HCT116 (cell line): ENCODE measurements at regions not wholly inside any gene's neighbourhood (a gene's known extent, or its start where the extent isn't known, plus 50 kb on each side); places are given as distances from the start of the nearest gene placed in this dataset.

Experiments
- ATAC-seq: fragments of 200-7000 bp; cut with Tn5 transposase; 2 replicates; pipeline ENCODE4 v1.9.1; 2020; ENCODE audit warnings: mild to moderate bottlenecking, moderate library complexity
- BruUV-seq: library from RNA; stranded (reverse); fragments of 400-500 nt; replicated peaks from 2 replicates; lab custom pipeline; 2021; lab: Mats Ljungman, UMichigan
- CTCF ChIA-PET: fragments of 300-600 bp; sonication (Branson Sonifier 250); formaldehyde crosslinking; loops from one replicate; lab custom pipeline; 2021; ENCODE audit warnings: antibody characterized with exemption; lab: Charles Lee
- POLR2A ChIA-PET: fragments of 300-600, 350-600 bp; sonication (Branson Sonifier 250); formaldehyde crosslinking; loops from one replicate; lab custom pipeline; 2021; ENCODE audit warnings: antibody characterized with exemption; lab: Charles Lee
- RAD21 ChIA-PET, 2 experiments: fragments of 300-600 bp; sonication (Branson Sonifier 250); formaldehyde crosslinking; loops; one replicate each; lab custom pipeline; 2023; ENCODE audit warnings: low total read pairs in 2 of 2; ENCODE audit not compliant: uncharacterized antibody in 2 of 2, unreplicated experiment in 2 of 2, low non-redundant PET in 1 of 2; lab: Charles Lee
- DNase-seq: peaks from one replicate; pipeline ENCODE4 v3.0.0-alpha.2; 2010; ENCODE audit warnings: low read depth, low spot score
- H2AFZ ChIP-seq: fragments of 200-600 bp; shearing (Covaris generic), sonication (generic); 2 replicates; pipeline ENCODE4 v1.6.1; 2017; ENCODE audit warnings: low read depth, mixed run types, mixed read lengths, antibody characterized with exemption, low read length; ENCODE audit not compliant: poor library complexity, severe bottlenecking
- H3K27ac ChIP-seq: 2 replicates; pipeline ENCODE4 v1.5.1; 2012; ENCODE audit warnings: low read depth, low read length
- H3K27me3 ChIP-seq: fragments of 200-600 bp; sonication (generic); 2 replicates; pipeline ENCODE4 v1.6.1; 2016; ENCODE audit warnings: mixed run types, low read length, mixed read lengths; ENCODE audit not compliant: insufficient read depth
- H3K36me3 ChIP-seq, 2 experiments: fragments of 200-500 bp in 1 of 2; fragments of 200-600 bp in 1 of 2; sonication (Bioruptor generic) in 1 of 2; sonication (generic) in 1 of 2; 2 replicates each; pipeline versions ENCODE4 v1.5.1 to v1.6.1; 2014 to 2016; ENCODE audit warnings: low read length in 2 of 2, inconsistent platforms in 1 of 2, mixed read lengths in 1 of 2, mixed run types in 1 of 2; ENCODE audit not compliant: insufficient read depth in 2 of 2, control insufficient read depth in 1 of 2
- H3K4me1 ChIP-seq, 2 experiments: fragments of 200-600 bp in 1 of 2; sonication (generic) in 1 of 2; 2 replicates each; pipeline versions ENCODE4 v1.5.1 to v1.6.1; 2012 to 2017; ENCODE audit warnings: low read length in 2 of 2, inconsistent platforms in 1 of 2, mild to moderate bottlenecking in 1 of 2, mixed read lengths in 1 of 2, mixed run types in 1 of 2, moderate library complexity in 1 of 2; ENCODE audit not compliant: insufficient read depth in 2 of 2, control insufficient read depth in 1 of 2
- H3K4me2 ChIP-seq: fragments of 200-600 bp; sonication (generic); 2 replicates; pipeline ENCODE4 v1.6.1; 2017; ENCODE audit warnings: mixed run types, low read length, mixed read lengths
- H3K4me3 ChIP-seq, 2 experiments: fragments of 200-600 bp in 1 of 2; sonication (generic) in 1 of 2; replicated peaks in 1 of 2; 2 replicates each; pipeline ENCODE4 v1.5.1; 2011 to 2016; ENCODE audit warnings: low read length in 2 of 2, control low read depth in 1 of 2, low read depth in 1 of 2, mild to moderate bottlenecking in 1 of 2, mixed read lengths in 1 of 2, mixed run types in 1 of 2
- H3K79me2 ChIP-seq: fragments of 200-600 bp; sonication (generic); 2 replicates; pipeline ENCODE4 v1.6.1; 2017; ENCODE audit warnings: mild to moderate bottlenecking, mixed run types, low read length, moderate library complexity, mixed read lengths; ENCODE audit not compliant: insufficient read depth
- H3K9ac ChIP-seq: fragments of 200-600 bp; sonication (generic); 2 replicates; pipeline ENCODE4 v1.6.1; 2016; ENCODE audit warnings: low read length, mixed read lengths
- H3K9me2 ChIP-seq: fragments of 200-600 bp; sonication (generic), shearing (Covaris generic); 2 replicates; pipeline ENCODE4 v1.6.1; 2017; ENCODE audit warnings: mixed run types, mild to moderate bottlenecking, moderate library complexity; ENCODE audit not compliant: insufficient read depth
- H3K9me3 ChIP-seq, 2 experiments: fragments of 200-500 bp in 1 of 2; fragments of 200-600 bp in 1 of 2; sonication (Bioruptor generic) in 1 of 2; sonication (generic) in 1 of 2; 2 replicates each; pipeline ENCODE4 v1.6.1; 2014 to 2017; ENCODE audit warnings: low read length in 2 of 2, mixed read lengths in 2 of 2, inconsistent platforms in 1 of 2, low read depth in 1 of 2, mild to moderate bottlenecking in 1 of 2, mixed run types in 1 of 2, moderate library complexity in 1 of 2; ENCODE audit not compliant: control insufficient read depth in 1 of 2, insufficient read depth in 1 of 2
- H4K20me1 ChIP-seq: fragments of 200-600 bp; sonication (generic), shearing (Covaris generic); 2 replicates; pipeline ENCODE4 v1.6.1; 2017; ENCODE audit warnings: mixed run types, mild to moderate bottlenecking, moderate library complexity; ENCODE audit not compliant: insufficient read depth
- ELF1 ChIP-seq: IDR thresholded peaks from 2 replicates; pipeline ENCODE4 v1.6.1; 2012; ENCODE audit warnings: low read depth, borderline replicate concordance
- EZH2 ChIP-seq: fragments of 200-600 bp; sonication (generic); IDR thresholded peaks from 2 replicates; pipeline ENCODE4 v1.6.1; 2017; ENCODE audit warnings: antibody characterized with exemption, mixed run types
- EZH2phosphoT487 ChIP-seq: fragments of 200-600 bp; IDR thresholded peaks from 2 replicates; pipeline ENCODE4 v1.6.1; 2018; ENCODE audit warnings: antibody characterized with exemption, borderline replicate concordance
- FOSL1 ChIP-seq: IDR thresholded peaks from 2 replicates; pipeline ENCODE4 v1.6.1; 2012; ENCODE audit warnings: low read depth
- JUND ChIP-seq: IDR thresholded peaks from 2 replicates; pipeline ENCODE4 v1.6.1; 2012
- POLR2A ChIP-seq: IDR thresholded peaks from 2 replicates; pipeline ENCODE4 v1.7.0; 2011; ENCODE audit warnings: borderline replicate concordance; ENCODE audit not compliant: insufficient read depth, insufficient read length; ENCODE audit errors: extremely low read depth
- POLR2AphosphoS5 ChIP-seq: IDR thresholded peaks from 2 replicates; pipeline ENCODE4 v1.6.1; 2011; ENCODE audit warnings: mild to moderate bottlenecking, low read depth, low read length, moderate library complexity
- SIN3A ChIP-seq: IDR thresholded peaks from 2 replicates; pipeline ENCODE4 v1.6.1; 2012; ENCODE audit warnings: low read depth
- TCF7L2 ChIP-seq: IDR thresholded peaks from 2 replicates; pipeline ENCODE4 v1.7.0; 2011; ENCODE audit warnings: borderline replicate concordance, inconsistent platforms; ENCODE audit not compliant: insufficient read depth, insufficient read length; ENCODE audit errors: extremely low read depth
- YY1 ChIP-seq: IDR thresholded peaks from 2 replicates; pipeline ENCODE4 v1.6.1; 2011; ENCODE audit warnings: low read length, low read depth, moderate library complexity, mild to moderate bottlenecking; ENCODE audit not compliant: insufficient replicate concordance; ENCODE audit errors: extremely low read depth
- ZFX ChIP-seq: fragments of 450-650 bp; IDR thresholded peaks from 2 replicates; pipeline ENCODE4 v1.6.1; 2017
- intact Hi-C: fragments of 100-400 bp; cut with micrococcal nuclease; formaldehyde crosslinking; loops from 2 replicates; pipeline ENCODE4 v1.10.0; 2022
- TF ChIP-seq, protein P1 (sequence below), 3 experiments: fragments of 200-600 bp in 1 of 3; sonication (generic) in 1 of 3; IDR thresholded peaks in 2 of 3; conservative IDR thresholded peaks in 1 of 3; 2 replicates each; pipeline ENCODE4 v1.5.1; 2012 to 2017; ENCODE audit warnings: low read depth in 2 of 3, low read length in 2 of 3, antibody characterized with exemption in 1 of 3, borderline replicate concordance in 1 of 3, control low read depth in 1 of 3, mild to moderate bottlenecking in 1 of 3, mixed read lengths in 1 of 3, mixed run types in 1 of 3, moderate library complexity in 1 of 3; ENCODE audit not compliant: insufficient read depth in 1 of 3
- TF ChIP-seq, protein P2 (sequence below): IDR thresholded peaks from 2 replicates; pipeline ENCODE4 v1.6.1; 2012; ENCODE audit warnings: low read depth

DNA sequence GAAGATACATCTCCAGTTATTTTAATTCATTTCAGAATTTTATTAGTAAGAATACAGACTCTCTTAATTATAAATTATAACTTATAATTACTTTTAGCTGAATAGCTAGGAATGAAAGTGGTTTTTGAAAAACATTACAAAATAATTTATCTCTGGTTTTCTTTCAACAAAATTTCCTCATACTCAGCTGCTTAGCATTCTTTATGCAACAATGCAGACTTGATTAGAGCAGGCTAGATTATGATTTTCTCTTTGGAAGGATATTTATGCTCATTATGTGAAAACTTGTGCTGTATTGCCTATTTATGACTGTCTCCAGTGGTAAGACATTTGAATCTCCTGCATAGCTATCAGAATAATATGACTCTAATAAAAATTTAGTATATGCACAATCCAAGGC, 2023.7 kb downstream of the C4orf33 start:
- CTCF ChIA-PET, result no interaction called here
- no peak for ATAC-seq
- H3K9ac ChIP-seq, result no peak overlapping the region
- TF ChIP-seq YY1, result no peak
- TF ChIP-seq, protein P1, sequence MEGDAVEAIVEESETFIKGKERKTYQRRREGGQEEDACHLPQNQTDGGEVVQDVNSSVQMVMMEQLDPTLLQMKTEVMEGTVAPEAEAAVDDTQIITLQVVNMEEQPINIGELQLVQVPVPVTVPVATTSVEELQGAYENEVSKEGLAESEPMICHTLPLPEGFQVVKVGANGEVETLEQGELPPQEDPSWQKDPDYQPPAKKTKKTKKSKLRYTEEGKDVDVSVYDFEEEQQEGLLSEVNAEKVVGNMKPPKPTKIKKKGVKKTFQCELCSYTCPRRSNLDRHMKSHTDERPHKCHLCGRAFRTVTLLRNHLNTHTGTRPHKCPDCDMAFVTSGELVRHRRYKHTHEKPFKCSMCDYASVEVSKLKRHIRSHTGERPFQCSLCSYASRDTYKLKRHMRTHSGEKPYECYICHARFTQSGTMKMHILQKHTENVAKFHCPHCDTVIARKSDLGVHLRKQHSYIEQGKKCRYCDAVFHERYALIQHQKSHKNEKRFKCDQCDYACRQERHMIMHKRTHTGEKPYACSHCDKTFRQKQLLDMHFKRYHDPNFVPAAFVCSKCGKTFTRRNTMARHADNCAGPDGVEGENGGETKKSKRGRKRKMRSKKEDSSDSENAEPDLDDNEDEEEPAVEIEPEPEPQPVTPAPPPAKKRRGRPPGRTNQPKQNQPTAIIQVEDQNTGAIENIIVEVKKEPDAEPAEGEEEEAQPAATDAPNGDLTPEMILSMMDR (IDR thresholded peaks at IDR 0.05 in 2 of 3, conservative IDR thresholded peaks at IDR 0.05 in 1 of 3; ENCODE audit: borderline replicate concordance in 1 of 3, insufficient read depth in 1 of 3, low read depth in 2 of 3, low read length in 2 of 3), result no peak
- no peak for TF ChIP-seq EZH2phosphoT487
- TF ChIP-seq EZH2, result no peak
- no peak for TF ChIP-seq ELF1
- no peak for TF ChIP-seq POLR2A
- TF ChIP-seq SIN3A, result no peak
- no peak for TF ChIP-seq TCF7L2
- TF ChIP-seq JUND, result no peak
- TF ChIP-seq FOSL1, result no peak
- TF ChIP-seq POLR2AphosphoS5, result no peak
- BruUV-seq, result no TSS peak
- no peaks in the 10 kb centered on the region for H3K9me2 ChIP-seq
- H3K27ac ChIP-seq, result no peak overlapping the region
- H3K79me2 ChIP-seq, result no peaks in the 10 kb centered on the region
- no peaks in the 10 kb centered on the region for H3K4me1 ChIP-seq
- no peak for DNase-seq
- no peaks in the 10 kb centered on the region for H3K27me3 ChIP-seq
- H3K4me3 ChIP-seq, result no peak overlapping the region
- H3K4me2 ChIP-seq, result no peak overlapping the region
- no peaks in the 10 kb centered on the region for H3K9me3 ChIP-seq
- no peak overlapping the region for H2AFZ ChIP-seq
- POLR2A ChIA-PET, result no interaction called here
- intact Hi-C loops, result no loop called here
- H3K36me3 ChIP-seq, result no peaks in the 10 kb centered on the region
- RAD21 ChIA-PET, result no interaction called here
- no peaks in the 10 kb centered on the region for H4K20me1 ChIP-seq

DNA sequence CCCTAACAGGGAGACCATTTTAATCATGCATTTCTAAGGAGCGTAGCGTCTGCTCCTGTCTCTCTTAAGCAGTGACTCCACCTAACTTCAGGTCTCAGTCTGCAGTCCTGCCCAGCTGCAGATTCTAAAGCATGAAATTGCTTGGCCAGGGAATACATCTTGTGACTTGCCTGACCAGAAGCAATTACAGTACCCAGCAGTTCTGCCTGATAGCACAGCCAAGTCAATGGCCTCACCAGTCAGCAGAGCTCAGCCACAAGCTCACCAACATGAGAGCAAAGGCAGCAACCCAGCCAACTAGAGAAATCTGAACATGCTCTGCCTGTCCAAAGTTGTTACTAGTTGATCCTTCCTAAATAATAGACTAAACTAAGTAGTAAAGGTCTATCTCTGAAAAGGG, 2011.9 kb upstream of the PCDH10 start:
- H3K9ac ChIP-seq, result no peak overlapping the region
- no peak overlapping the region for H2AFZ ChIP-seq
- no peak overlapping the region for H3K4me2 ChIP-seq
- no peaks in the 10 kb centered on the region for H3K79me2 ChIP-seq
- ATAC-seq, result no peak
- CTCF ChIA-PET, result no interaction called here
- H3K4me3 ChIP-seq, result no peak overlapping the region
- RAD21 ChIA-PET, result no interaction called here
- no peak for DNase-seq
- POLR2A ChIA-PET, result no interaction called here
- no peaks in the 10 kb centered on the region for H3K9me2 ChIP-seq
- H3K36me3 ChIP-seq, result no peaks in the 10 kb centered on the region
- no peaks in the 10 kb centered on the region for H3K27me3 ChIP-seq
- H3K27ac ChIP-seq, result no peak overlapping the region
- no peaks in the 10 kb centered on the region for H3K4me1 ChIP-seq
- intact Hi-C loops, result no loop called here
- TF ChIP-seq FOSL1, result no peak
- TF ChIP-seq, protein P2, sequence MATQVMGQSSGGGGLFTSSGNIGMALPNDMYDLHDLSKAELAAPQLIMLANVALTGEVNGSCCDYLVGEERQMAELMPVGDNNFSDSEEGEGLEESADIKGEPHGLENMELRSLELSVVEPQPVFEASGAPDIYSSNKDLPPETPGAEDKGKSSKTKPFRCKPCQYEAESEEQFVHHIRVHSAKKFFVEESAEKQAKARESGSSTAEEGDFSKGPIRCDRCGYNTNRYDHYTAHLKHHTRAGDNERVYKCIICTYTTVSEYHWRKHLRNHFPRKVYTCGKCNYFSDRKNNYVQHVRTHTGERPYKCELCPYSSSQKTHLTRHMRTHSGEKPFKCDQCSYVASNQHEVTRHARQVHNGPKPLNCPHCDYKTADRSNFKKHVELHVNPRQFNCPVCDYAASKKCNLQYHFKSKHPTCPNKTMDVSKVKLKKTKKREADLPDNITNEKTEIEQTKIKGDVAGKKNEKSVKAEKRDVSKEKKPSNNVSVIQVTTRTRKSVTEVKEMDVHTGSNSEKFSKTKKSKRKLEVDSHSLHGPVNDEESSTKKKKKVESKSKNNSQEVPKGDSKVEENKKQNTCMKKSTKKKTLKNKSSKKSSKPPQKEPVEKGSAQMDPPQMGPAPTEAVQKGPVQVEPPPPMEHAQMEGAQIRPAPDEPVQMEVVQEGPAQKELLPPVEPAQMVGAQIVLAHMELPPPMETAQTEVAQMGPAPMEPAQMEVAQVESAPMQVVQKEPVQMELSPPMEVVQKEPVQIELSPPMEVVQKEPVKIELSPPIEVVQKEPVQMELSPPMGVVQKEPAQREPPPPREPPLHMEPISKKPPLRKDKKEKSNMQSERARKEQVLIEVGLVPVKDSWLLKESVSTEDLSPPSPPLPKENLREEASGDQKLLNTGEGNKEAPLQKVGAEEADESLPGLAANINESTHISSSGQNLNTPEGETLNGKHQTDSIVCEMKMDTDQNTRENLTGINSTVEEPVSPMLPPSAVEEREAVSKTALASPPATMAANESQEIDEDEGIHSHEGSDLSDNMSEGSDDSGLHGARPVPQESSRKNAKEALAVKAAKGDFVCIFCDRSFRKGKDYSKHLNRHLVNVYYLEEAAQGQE, result no peak
- TF ChIP-seq ZFX, result no peak
- TF ChIP-seq, all 23 proteins: peak for 0
- Histone ChIP-seq H4K20me1 (no peaks in the 10 kb centered on the region), H3K9me3 (no peaks in the 10 kb centered on the region)
- BruUV-seq, result no TSS peak
